ENCODE measurements at regions not wholly inside any gene's neighbourhood (a gene's known extent, or its start where the extent isn't known, plus 50 kb on each side); places are given as distances from the start of the nearest gene placed in this dataset.
A peak's percentile ranks its signal among the peaks of the same experiment; 100 is the strongest.

- Histone ChIP-seq H3K9ac (ENCODE audit: insufficient read depth, low read depth, low read length) (no peak overlapping the region), H3K4me3 (replicated peaks in 1 of 3; ENCODE audit: insufficient read depth in 1 of 3, low read depth in 2 of 3, low read length in 3 of 3) (no peak overlapping the region), H3K4me1 (ENCODE audit: insufficient read depth, low read length) (no peaks in the 10 kb centered on the region), H3K27me3 (ENCODE audit: control insufficient read depth in 1 of 2, insufficient read depth in 2 of 2, low read length in 2 of 2) (no peaks in the 10 kb centered on the region), H3K27ac (ENCODE audit: extremely low read length, insufficient read depth, low read length) (no peak overlapping the region), H3K4me2 (ENCODE audit: low read depth, low read length) (no peak overlapping the region), H3K9me3 (ENCODE audit: low read length) (no peaks in the 10 kb centered on the region; the same call in 1 of the 2 replicates), H2AFZ (ENCODE audit: low read length) (no peak overlapping the region), H4K20me1 (ENCODE audit: insufficient read depth, low read length) (no peaks in the 10 kb centered on the region), H3K36me3 (replicated peaks in 1 of 2; ENCODE audit: control insufficient read depth in 1 of 2, insufficient read depth in 2 of 2, low read length in 2 of 2) (no peaks in the 10 kb centered on the region), H3K79me2 (ENCODE audit: insufficient read depth, low read length) (no peaks in the 10 kb centered on the region)
- ATAC-seq (no peak; the same call in 2 of the 3 replicates), DNase-seq (ENCODE audit: low spot score) (peak; percentile 15), FAIRE-seq (no peak)
- BruUV-seq (replicated peaks): no TSS peak
- ChIA-PET CTCF (ENCODE audit: low intra/inter-chr PET ratio, low total read pairs) (no interaction called here), POLR2A (no interaction called here)
- TF ChIP-seq CSRNP1 (CRISPR knock-in tag; IDR thresholded peaks at IDR 0.05): no peak
- no peak for TF ChIP-seq HMG20A (CRISPR knock-in tag; IDR thresholded peaks at IDR 0.05; ENCODE audit: borderline replicate concordance)
- in situ Hi-C loops (cut with HindIII; ENCODE audit: extremely low pct_ligation_motif_present, low pct_unique_long_range_greater_than_20kb) (no loop called here), intact Hi-C loops (cut with micrococcal nuclease; ENCODE audit: unreplicated experiment) (no loop called here)
These were observed 568.3 kb downstream of the CSNK1G3 start for GRCh38 chr5:124080256-124080655.

- H3K27me3 ChIP-seq (ENCODE audit: control insufficient read depth in 1 of 2, insufficient read depth in 2 of 2, low read length in 2 of 2): no peaks in the 10 kb centered on the region
- H3K36me3 ChIP-seq (replicated peaks in 1 of 2; ENCODE audit: control insufficient read depth in 1 of 2, insufficient read depth in 2 of 2, low read length in 2 of 2): no peaks in the 10 kb centered on the region
- no peaks in the 10 kb centered on the region for H3K79me2 ChIP-seq (ENCODE audit: insufficient read depth, low read length)
- no peaks in the 10 kb centered on the region for H4K20me1 ChIP-seq (ENCODE audit: insufficient read depth, low read length)
- intact Hi-C loops (cut with micrococcal nuclease; ENCODE audit: unreplicated experiment) (no loop called here), in situ Hi-C loops (cut with HindIII; ENCODE audit: extremely low pct_ligation_motif_present, low pct_unique_long_range_greater_than_20kb) (no loop called here)
- DNase-seq (ENCODE audit: low spot score): no peak
- H3K9me3 ChIP-seq (ENCODE audit: low read length): no peaks in the 10 kb centered on the region; the same call in 1 of the 2 replicates
- no peak overlapping the region for H3K4me3 ChIP-seq (replicated peaks in 1 of 3; ENCODE audit: insufficient read depth in 1 of 3, low read depth in 2 of 3, low read length in 3 of 3)
- FAIRE-seq: no peak
- ATAC-seq: no peak
- H3K4me1 ChIP-seq (ENCODE audit: insufficient read depth, low read length): no peaks in the 10 kb centered on the region
- ChIA-PET POLR2A (no interaction called here), CTCF (ENCODE audit: low intra/inter-chr PET ratio, low total read pairs) (no interaction called here)
- BruUV-seq (replicated peaks): no TSS peak
- no peak for TF ChIP-seq ZNF296 (CRISPR knock-in tag; conservative IDR thresholded peaks at IDR 0.05)
- no peak for TF ChIP-seq ZNF737 (CRISPR knock-in tag; IDR thresholded peaks at IDR 0.05; ENCODE audit: borderline replicate concordance)
- TF ChIP-seq ZNF274 (CRISPR knock-in tag; IDR thresholded peaks at IDR 0.05): no peak
- no peak for TF ChIP-seq RFX5 (IDR thresholded peaks at IDR 0.05; ENCODE audit: low read depth, low read length)
- H3K9ac ChIP-seq (ENCODE audit: insufficient read depth, low read depth, low read length): no peak overlapping the region
- no peak overlapping the region for H3K4me2 ChIP-seq (ENCODE audit: low read depth, low read length)
- no peak overlapping the region for H2AFZ ChIP-seq (ENCODE audit: low read length)
- H3K27ac ChIP-seq (ENCODE audit: extremely low read length, insufficient read depth, low read length): no peak overlapping the region
These were observed 567.1 kb downstream of the CSNK1G3 start for GRCh38 chr5:124079062-124079461.
